ENCODE measurements at regions not wholly inside any gene's neighbourhood (a gene's known extent, or its start where the extent isn't known, plus 50 kb on each side); places are given as distances from the start of the nearest gene placed in this dataset.

DNA sequence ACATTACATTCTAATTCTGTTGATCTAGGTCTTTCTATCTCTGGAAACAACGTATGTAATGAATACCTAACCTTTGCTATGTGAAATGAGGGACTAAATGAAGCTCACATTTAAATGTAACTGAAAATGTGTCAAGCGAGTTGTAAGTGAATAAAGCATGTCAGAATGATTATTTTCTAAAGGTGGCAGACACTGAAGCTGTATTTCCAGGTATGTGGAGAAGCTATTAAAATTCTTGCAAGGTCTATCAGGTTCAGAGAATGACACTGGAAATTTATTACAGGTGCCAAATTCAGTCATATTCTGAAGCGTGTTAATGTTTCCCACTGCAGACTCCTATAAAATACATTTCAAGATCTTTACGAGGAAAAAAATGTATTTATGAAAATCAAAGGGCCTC is 641.4 kb downstream of the RPS29 start:
- peaks cover 9% of the 10 kb centered on the region for H3K27me3 ChIP-seq (ENCODE audit: insufficient read depth, poor library complexity, severe bottlenecking)
- ATAC-seq (ENCODE audit: low read depth) = no peak
- no peaks in the 10 kb centered on the region for H3K4me1 ChIP-seq (ENCODE audit: insufficient read depth, poor library complexity, severe bottlenecking)
- no peaks in the 10 kb centered on the region for H3K9me3 ChIP-seq (ENCODE audit: severe bottlenecking)
- no peak overlapping the region for H3K27ac ChIP-seq (ENCODE audit: poor library complexity, severe bottlenecking)
- no peak overlapping the region for H3K4me3 ChIP-seq (ENCODE audit: severe bottlenecking)
- no peak for DNase-seq (ENCODE audit: low spot score)
- H3K36me3 ChIP-seq (ENCODE audit: low read depth) = no peaks in the 10 kb centered on the region
- TF ChIP-seq, protein P1, sequence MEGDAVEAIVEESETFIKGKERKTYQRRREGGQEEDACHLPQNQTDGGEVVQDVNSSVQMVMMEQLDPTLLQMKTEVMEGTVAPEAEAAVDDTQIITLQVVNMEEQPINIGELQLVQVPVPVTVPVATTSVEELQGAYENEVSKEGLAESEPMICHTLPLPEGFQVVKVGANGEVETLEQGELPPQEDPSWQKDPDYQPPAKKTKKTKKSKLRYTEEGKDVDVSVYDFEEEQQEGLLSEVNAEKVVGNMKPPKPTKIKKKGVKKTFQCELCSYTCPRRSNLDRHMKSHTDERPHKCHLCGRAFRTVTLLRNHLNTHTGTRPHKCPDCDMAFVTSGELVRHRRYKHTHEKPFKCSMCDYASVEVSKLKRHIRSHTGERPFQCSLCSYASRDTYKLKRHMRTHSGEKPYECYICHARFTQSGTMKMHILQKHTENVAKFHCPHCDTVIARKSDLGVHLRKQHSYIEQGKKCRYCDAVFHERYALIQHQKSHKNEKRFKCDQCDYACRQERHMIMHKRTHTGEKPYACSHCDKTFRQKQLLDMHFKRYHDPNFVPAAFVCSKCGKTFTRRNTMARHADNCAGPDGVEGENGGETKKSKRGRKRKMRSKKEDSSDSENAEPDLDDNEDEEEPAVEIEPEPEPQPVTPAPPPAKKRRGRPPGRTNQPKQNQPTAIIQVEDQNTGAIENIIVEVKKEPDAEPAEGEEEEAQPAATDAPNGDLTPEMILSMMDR (IDR thresholded peaks at IDR 0.05; ENCODE audit: poor library complexity, severe bottlenecking) = no peak

DNA sequence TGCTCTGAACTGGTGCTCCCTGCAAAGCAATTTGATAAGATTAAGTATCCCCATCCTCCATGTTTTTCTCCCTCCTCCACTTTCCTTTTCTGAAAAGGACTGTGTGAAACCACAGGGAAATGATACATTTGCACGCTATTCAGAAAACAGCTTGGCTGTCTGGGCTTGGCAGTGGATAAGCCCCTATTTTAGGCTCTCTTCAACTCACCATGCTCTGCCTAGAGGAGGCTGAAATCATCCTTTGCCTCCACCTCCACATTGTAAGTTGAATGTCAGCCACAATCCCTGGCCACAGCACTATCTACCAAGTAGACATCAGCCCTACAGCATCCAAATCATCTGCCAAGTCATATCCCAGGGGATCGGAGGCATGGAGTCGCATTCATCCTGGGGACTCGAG is 642.3 kb downstream of the RPS29 start:
- no peak for DNase-seq (ENCODE audit: low spot score)
- Histone ChIP-seq H3K4me3 (ENCODE audit: severe bottlenecking) (no peak overlapping the region), H3K36me3 (ENCODE audit: low read depth) (no peaks in the 10 kb centered on the region), H3K27ac (ENCODE audit: poor library complexity, severe bottlenecking) (no peak overlapping the region), H3K27me3 (ENCODE audit: insufficient read depth, poor library complexity, severe bottlenecking) (peaks cover 9% of the 10 kb centered on the region), H3K4me1 (ENCODE audit: insufficient read depth, poor library complexity, severe bottlenecking) (no peaks in the 10 kb centered on the region), H3K9me3 (ENCODE audit: severe bottlenecking) (no peaks in the 10 kb centered on the region)
- ATAC-seq (ENCODE audit: low read depth) = no peak
- TF ChIP-seq, protein P1 (IDR thresholded peaks at IDR 0.05; ENCODE audit: poor library complexity, severe bottlenecking) = no peak

DNA sequence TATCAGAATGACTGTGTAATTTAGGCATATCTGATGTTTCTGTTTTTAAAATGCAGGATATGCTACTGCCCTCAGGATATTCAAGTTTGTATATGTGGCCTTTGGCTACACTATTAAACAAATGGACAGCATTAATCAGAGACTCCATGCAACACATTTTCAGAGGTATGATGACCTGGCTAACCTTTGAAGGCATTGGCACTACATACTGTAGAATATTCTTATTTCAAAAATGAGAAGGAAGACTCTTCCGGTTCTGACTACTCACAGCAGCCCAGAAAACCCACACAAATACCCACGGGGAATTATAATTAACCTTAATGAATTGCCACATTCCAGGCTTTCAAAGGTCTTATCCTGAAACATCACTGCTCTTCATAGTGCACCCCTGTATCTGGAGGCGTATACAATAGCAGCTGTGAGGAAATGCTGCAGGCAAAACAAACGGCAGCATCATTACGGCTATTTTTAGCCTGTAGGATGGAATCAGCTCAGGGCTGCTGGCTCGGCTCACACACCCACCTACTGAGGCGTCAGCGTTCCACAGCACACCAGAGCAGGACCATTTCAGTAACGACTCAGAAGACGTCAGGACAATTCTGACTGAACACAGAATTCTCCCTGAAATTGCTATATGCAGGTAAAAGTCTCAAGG is 648.5 kb downstream of the RPS29 start:
- H3K9me3 ChIP-seq (ENCODE audit: severe bottlenecking) = no peaks in the 10 kb centered on the region
- TF ChIP-seq, protein P1 (IDR thresholded peaks at IDR 0.05; ENCODE audit: poor library complexity, severe bottlenecking) = no peak
- peaks cover 12% of the 10 kb centered on the region for H3K27me3 ChIP-seq (ENCODE audit: insufficient read depth, poor library complexity, severe bottlenecking)
- DNase-seq (ENCODE audit: low spot score) = no peak
- H3K36me3 ChIP-seq (ENCODE audit: low read depth) = no peaks in the 10 kb centered on the region
- no peak overlapping the region for H3K27ac ChIP-seq (ENCODE audit: poor library complexity, severe bottlenecking)
- H3K4me1 ChIP-seq (ENCODE audit: insufficient read depth, poor library complexity, severe bottlenecking) = no peaks in the 10 kb centered on the region
- H3K4me3 ChIP-seq (ENCODE audit: severe bottlenecking) = no peak overlapping the region
- no peak for ATAC-seq (ENCODE audit: low read depth)

DNA sequence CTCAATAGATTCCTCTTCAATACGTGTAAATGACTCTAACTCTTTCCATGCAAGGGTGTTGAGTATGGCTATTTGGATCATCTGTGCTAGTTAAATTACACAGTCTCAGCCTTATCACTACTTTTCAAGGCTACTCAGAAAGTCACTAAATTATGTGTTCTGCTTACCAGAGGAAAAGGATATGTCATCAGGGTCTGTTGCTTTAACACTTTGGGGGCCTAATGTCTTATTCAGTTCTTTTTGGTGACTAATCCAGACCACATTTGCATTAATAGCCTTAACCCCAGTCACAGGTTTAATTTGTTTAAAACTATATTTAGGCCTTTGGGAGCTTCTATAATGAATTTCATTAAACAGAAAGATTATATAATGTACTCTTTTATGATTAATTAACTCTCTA is 649.3 kb downstream of the RPS29 start:
- peaks cover 12% of the 10 kb centered on the region for H3K27me3 ChIP-seq (ENCODE audit: insufficient read depth, poor library complexity, severe bottlenecking)
- H3K36me3 ChIP-seq (ENCODE audit: low read depth) = no peaks in the 10 kb centered on the region
- no peak for ATAC-seq (ENCODE audit: low read depth)
- H3K9me3 ChIP-seq (ENCODE audit: severe bottlenecking) = no peaks in the 10 kb centered on the region
- DNase-seq (ENCODE audit: low spot score) = no peak
- no peak overlapping the region for H3K4me3 ChIP-seq (ENCODE audit: severe bottlenecking)
- H3K27ac ChIP-seq (ENCODE audit: poor library complexity, severe bottlenecking) = no peak overlapping the region
- TF ChIP-seq, protein P1 (IDR thresholded peaks at IDR 0.05; ENCODE audit: poor library complexity, severe bottlenecking) = no peak
- no peaks in the 10 kb centered on the region for H3K4me1 ChIP-seq (ENCODE audit: insufficient read depth, poor library complexity, severe bottlenecking)

DNA sequence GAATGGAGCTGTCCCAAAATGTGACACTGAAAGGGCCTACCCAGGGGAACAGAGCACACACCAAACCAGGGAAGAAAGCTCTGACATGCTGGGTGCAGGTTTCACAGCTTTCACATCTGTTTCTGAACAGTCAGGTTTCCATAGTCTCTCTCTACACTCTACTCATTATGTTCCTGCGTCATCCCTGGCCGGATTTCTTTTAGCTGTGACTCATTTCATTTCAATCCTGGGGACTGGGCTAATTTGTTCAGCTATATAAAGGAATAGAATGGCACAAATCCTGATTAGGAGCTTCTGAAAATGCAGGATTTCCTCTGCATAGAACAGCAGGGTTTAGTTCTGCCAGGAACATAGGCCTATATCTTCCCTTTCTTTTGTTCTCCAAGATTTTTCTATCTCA is 649.8 kb downstream of the RPS29 start:
- H3K36me3 ChIP-seq (ENCODE audit: low read depth) = no peaks in the 10 kb centered on the region
- no peak overlapping the region for H3K4me3 ChIP-seq (ENCODE audit: severe bottlenecking)
- DNase-seq (ENCODE audit: low spot score) = no peak
- no peak overlapping the region for H3K27ac ChIP-seq (ENCODE audit: poor library complexity, severe bottlenecking)
- no peaks in the 10 kb centered on the region for H3K4me1 ChIP-seq (ENCODE audit: insufficient read depth, poor library complexity, severe bottlenecking)
- no peaks in the 10 kb centered on the region for H3K9me3 ChIP-seq (ENCODE audit: severe bottlenecking)
- TF ChIP-seq, protein P1 (IDR thresholded peaks at IDR 0.05; ENCODE audit: poor library complexity, severe bottlenecking) = no peak
- ATAC-seq (ENCODE audit: low read depth) = peak; percentile 61
- H3K27me3 ChIP-seq (ENCODE audit: insufficient read depth, poor library complexity, severe bottlenecking) = peaks cover 12% of the 10 kb centered on the region

Measured in RWPE2 (cell line).